ENCODE measurements at regions not wholly inside any gene's neighbourhood (a gene's known extent, or its start where the extent isn't known, plus 50 kb on each side); places are given as distances from the start of the nearest gene placed in this dataset.

GRCh38 chr5:99072846-99073245, 144.0 kb upstream of the CHD1 start:
- Histone ChIP-seq H3K79me2 (ENCODE audit: control insufficient read depth, low read length) (no peaks in the 10 kb centered on the region), H3F3A (ENCODE audit: control insufficient read depth, insufficient read depth) (no peaks in the 10 kb centered on the region), H3K36me3 (ENCODE audit: control insufficient read depth, low read length) (no peaks in the 10 kb centered on the region), H3K4me2 (ENCODE audit: low read length) (no peak overlapping the region), H3K27ac (ENCODE audit: low read depth, low read length) (no peak overlapping the region), H3K9me2 (replicated peaks; ENCODE audit: control insufficient read depth, low read length) (no peaks in the 10 kb centered on the region), H3K4me1 (ENCODE audit: control insufficient read depth, low read length) (no peaks in the 10 kb centered on the region), H3K9me3 (ENCODE audit: control insufficient read depth, insufficient read depth, low read length) (no peaks in the 10 kb centered on the region), H4K20me1 (ENCODE audit: control insufficient read depth, insufficient read depth, low read depth, low read length) (no peaks in the 10 kb centered on the region), H3K4me3 (ENCODE audit: low read length) (no peak overlapping the region), H3K27me3 (ENCODE audit: control insufficient read depth, low read length) (peaks cover 6% of the 10 kb centered on the region; the same call in 1 of the 2 replicates)
- TF ChIP-seq EZH2phosphoT487 (IDR thresholded peaks at IDR 0.05; ENCODE audit: borderline replicate concordance, low read length) (no peak), CTCF (IDR thresholded peaks at IDR 0.05; ENCODE audit: low read depth, low read length, poor library complexity, severe bottlenecking) (no peak)

- Histone ChIP-seq H3K4me2 (ENCODE audit: low read length) (no peak overlapping the region), H3F3A (ENCODE audit: control insufficient read depth, insufficient read depth) (no peaks in the 10 kb centered on the region), H4K20me1 (ENCODE audit: control insufficient read depth, insufficient read depth, low read depth, low read length) (no peaks in the 10 kb centered on the region), H3K36me3 (ENCODE audit: control insufficient read depth, low read length) (no peaks in the 10 kb centered on the region), H3K9me2 (replicated peaks; ENCODE audit: control insufficient read depth, low read length) (no peaks in the 10 kb centered on the region), H3K79me2 (ENCODE audit: control insufficient read depth, low read length) (no peaks in the 10 kb centered on the region), H3K4me3 (ENCODE audit: low read length) (no peak overlapping the region), H3K27me3 (ENCODE audit: control insufficient read depth, low read length) (peaks cover 6% of the 10 kb centered on the region; the same call in 1 of the 2 replicates), H3K4me1 (ENCODE audit: control insufficient read depth, low read length) (no peaks in the 10 kb centered on the region), H3K27ac (ENCODE audit: low read depth, low read length) (no peak overlapping the region), H3K9me3 (ENCODE audit: control insufficient read depth, insufficient read depth, low read length) (no peaks in the 10 kb centered on the region)
- no peak for TF ChIP-seq CTCF (IDR thresholded peaks at IDR 0.05; ENCODE audit: low read depth, low read length, poor library complexity, severe bottlenecking)
- TF ChIP-seq EZH2phosphoT487 (IDR thresholded peaks at IDR 0.05; ENCODE audit: borderline replicate concordance, low read length): no peak
Measured at GRCh38 chr5:99070822-99071221, 142.0 kb upstream of the CHD1 start.

DNA sequence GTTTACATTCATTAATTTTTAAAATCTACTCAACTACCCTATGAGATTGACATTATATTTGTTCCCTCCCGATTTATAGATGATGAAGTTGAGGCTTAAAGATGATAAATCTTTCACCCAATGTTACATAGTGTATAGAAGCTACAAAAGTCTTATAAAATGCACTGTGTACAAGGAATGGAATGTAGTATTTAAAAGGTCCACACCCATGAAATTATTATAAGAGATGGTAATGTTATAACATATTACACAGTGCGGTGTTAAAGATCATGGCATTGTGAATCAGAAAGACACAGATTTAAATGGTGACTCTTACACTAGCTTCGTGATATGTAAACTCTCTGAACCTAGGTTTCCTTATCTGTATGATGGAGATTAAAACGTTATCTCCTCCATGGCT, 141.6 kb upstream of the CHD1 start:
- TF ChIP-seq CTCF (IDR thresholded peaks at IDR 0.05; ENCODE audit: low read depth, low read length, poor library complexity, severe bottlenecking): no peak
- no peak for TF ChIP-seq EZH2phosphoT487 (IDR thresholded peaks at IDR 0.05; ENCODE audit: borderline replicate concordance, low read length)
- Histone ChIP-seq H3K4me3 (ENCODE audit: low read length) (no peak overlapping the region), H4K20me1 (ENCODE audit: control insufficient read depth, insufficient read depth, low read depth, low read length) (no peaks in the 10 kb centered on the region), H3F3A (ENCODE audit: control insufficient read depth, insufficient read depth) (no peaks in the 10 kb centered on the region), H3K9me2 (replicated peaks; ENCODE audit: control insufficient read depth, low read length) (no peaks in the 10 kb centered on the region), H3K79me2 (ENCODE audit: control insufficient read depth, low read length) (no peaks in the 10 kb centered on the region), H3K9me3 (ENCODE audit: control insufficient read depth, insufficient read depth, low read length) (no peaks in the 10 kb centered on the region), H3K27ac (ENCODE audit: low read depth, low read length) (no peak overlapping the region), H3K36me3 (ENCODE audit: control insufficient read depth, low read length) (no peaks in the 10 kb centered on the region), H3K4me1 (ENCODE audit: control insufficient read depth, low read length) (no peaks in the 10 kb centered on the region), H3K4me2 (ENCODE audit: low read length) (no peak overlapping the region), H3K27me3 (ENCODE audit: control insufficient read depth, low read length) (peaks cover 6% of the 10 kb centered on the region; the same call in 1 of the 2 replicates)
